Testis (tissue), 2 donors: ENCODE measurements at regions not wholly inside any gene's neighbourhood (a gene's known extent, or its start where the extent isn't known, plus 50 kb on each side); places are given as distances from the start of the nearest gene placed in this dataset.

Source experiments
- CTCF ChIP-seq, 3 experiments: fragments of 450-650 bp in 2 of 3; fragments of 200-600 bp in 1 of 3; sonication (generic) in 1 of 3; IDR thresholded peaks; one replicate each; pipeline ENCODE4 v1.5.1; 2016 to 2019; ENCODE audit warnings: antibody characterized with exemption in 3 of 3, mild to moderate bottlenecking in 2 of 3, moderate library complexity in 1 of 3
- POLR2A ChIP-seq: fragments of 450-650 bp; IDR thresholded peaks from one replicate; pipeline ENCODE4 v1.6.1; 2017; ENCODE audit warnings: antibody characterized with exemption, mild to moderate bottlenecking, moderate library complexity

GRCh38 chr12:116404247-116404646, 126.8 kb upstream of the MED13L start:
- TF ChIP-seq POLR2A = no peak
- no peak for TF ChIP-seq CTCF (IDR thresholded peaks at IDR 0.05)
